GM12891 (cell line): ENCODE measurements at regions not wholly inside any gene's neighbourhood (a gene's known extent, or its start where the extent isn't known, plus 50 kb on each side); places are given as distances from the start of the nearest gene placed in this dataset.

Experiments used
- PAX5 ChIP-seq: IDR thresholded peaks from 2 replicates; pipeline ENCODE4 v1.6.1; 2011; ENCODE audit warnings: low read length, moderate library complexity, mild to moderate bottlenecking; ENCODE audit not compliant: insufficient read depth, severe bottlenecking
- POLR2A ChIP-seq: IDR thresholded peaks from 2 replicates; pipeline ENCODE4 v1.6.1; 2011; ENCODE audit warnings: low read depth, low read length, control low read depth
- POLR2AphosphoS5 ChIP-seq: IDR thresholded peaks from 2 replicates; pipeline ENCODE4 v1.6.1; 2011; ENCODE audit warnings: low read depth, low read length, control low read depth
- TAF1 ChIP-seq: IDR thresholded peaks from 2 replicates; pipeline ENCODE4 v1.6.1; 2011; ENCODE audit warnings: low read depth, low read length, control low read depth

GRCh38 chr6:21858076-21858475 lies 264.5 kb downstream of the SOX4 start:
- no peak for TF ChIP-seq TAF1
- TF ChIP-seq POLR2AphosphoS5, result no peak
- no peak for TF ChIP-seq POLR2A
- TF ChIP-seq PAX5, result no peak
